SJSA1 (cell line): ENCODE measurements at regions not wholly inside any gene's neighbourhood (a gene's known extent, or its start where the extent isn't known, plus 50 kb on each side); places are given as distances from the start of the nearest gene placed in this dataset.
A peak's percentile ranks its signal among the peaks of the same experiment; 100 is the strongest.

Experiments
- DNase-seq, 2 experiments: peaks; one replicate each; pipeline ENCODE4 v3.0.0-alpha.2; 2015 to 2020; ENCODE audit warnings: low spot score in 2 of 2, low read depth in 1 of 2
- H3K27ac ChIP-seq: fragments of 250-450 bp; sonication (Bioruptor Pico); 2 replicates; pipeline ENCODE4 v1.5.1; 2020; ENCODE audit warnings: mild to moderate bottlenecking, moderate library complexity
- H3K27me3 ChIP-seq: fragments of 250-450 bp; sonication (Bioruptor Pico); replicated peaks from 2 replicates; pipeline ENCODE4 v1.5.1; 2020; ENCODE audit warnings: mild to moderate bottlenecking, moderate library complexity
- H3K36me3 ChIP-seq: fragments of 250-450 bp; sonication (Bioruptor Pico); 2 replicates; pipeline ENCODE4 v1.5.1; 2020; ENCODE audit warnings: mild to moderate bottlenecking
- H3K4me1 ChIP-seq: fragments of 250-450 bp; sonication (Bioruptor Pico); replicated peaks from 2 replicates; pipeline ENCODE4 v1.6.1; 2021; ENCODE audit warnings: mild to moderate bottlenecking
- H3K4me3 ChIP-seq: fragments of 250-450 bp; sonication (Bioruptor Pico); 2 replicates; pipeline ENCODE4 v1.5.1; 2020; ENCODE audit warnings: mild to moderate bottlenecking
- H3K9me3 ChIP-seq: fragments of 250-450 bp; sonication (Bioruptor Pico); replicated peaks from 2 replicates; pipeline ENCODE4 v1.5.1; 2020; ENCODE audit warnings: mild to moderate bottlenecking

- no peak overlapping the region for H3K27ac ChIP-seq
- peak in 1 of 2 experiments; percentile 1 for DNase-seq
- no peaks in the 10 kb centered on the region for H3K9me3 ChIP-seq
- no peaks in the 10 kb centered on the region for H3K36me3 ChIP-seq
- no peak overlapping the region for H3K4me3 ChIP-seq
- no peaks in the 10 kb centered on the region for H3K27me3 ChIP-seq
- H3K4me1 ChIP-seq, result no peaks in the 10 kb centered on the region
Measured at GRCh38 chr4:24042094-24042493, 152.2 kb upstream of the PPARGC1A start.

- Histone ChIP-seq H3K4me1 (no peaks in the 10 kb centered on the region), H3K36me3 (no peaks in the 10 kb centered on the region), H3K27ac (no peak overlapping the region), H3K27me3 (no peaks in the 10 kb centered on the region), H3K4me3 (no peak overlapping the region), H3K9me3 (no peaks in the 10 kb centered on the region)
- DNase-seq, result no peak
Measured at GRCh38 chr4:24040811-24041210, 151.0 kb upstream of the PPARGC1A start.

- Histone ChIP-seq H3K36me3 (no peaks in the 10 kb centered on the region), H3K27ac (no peak overlapping the region), H3K27me3 (no peaks in the 10 kb centered on the region), H3K4me1 (no peaks in the 10 kb centered on the region), H3K4me3 (no peak overlapping the region), H3K9me3 (no peaks in the 10 kb centered on the region)
- DNase-seq, result no peak
Measured at GRCh38 chr4:24033626-24034025, 143.8 kb upstream of the PPARGC1A start.

- Histone ChIP-seq H3K27ac (no peak overlapping the region), H3K27me3 (no peaks in the 10 kb centered on the region)
- no peak for DNase-seq
Measured at GRCh38 chr4:24032371-24032989, 142.6 kb upstream of the PPARGC1A start.

GRCh38 chr4:24026596-24026995 lies 136.7 kb upstream of the PPARGC1A start:
- H3K4me3 ChIP-seq, result no peak overlapping the region
- DNase-seq, result no peak

More at GRCh38 chr4:24032371-24032989, 142.6 kb upstream of the PPARGC1A start:
- Histone ChIP-seq H3K9me3 (no peaks in the 10 kb centered on the region), H3K4me1 (no peaks in the 10 kb centered on the region), H3K36me3 (no peaks in the 10 kb centered on the region), H3K4me3 (no peak overlapping the region)

DNA sequence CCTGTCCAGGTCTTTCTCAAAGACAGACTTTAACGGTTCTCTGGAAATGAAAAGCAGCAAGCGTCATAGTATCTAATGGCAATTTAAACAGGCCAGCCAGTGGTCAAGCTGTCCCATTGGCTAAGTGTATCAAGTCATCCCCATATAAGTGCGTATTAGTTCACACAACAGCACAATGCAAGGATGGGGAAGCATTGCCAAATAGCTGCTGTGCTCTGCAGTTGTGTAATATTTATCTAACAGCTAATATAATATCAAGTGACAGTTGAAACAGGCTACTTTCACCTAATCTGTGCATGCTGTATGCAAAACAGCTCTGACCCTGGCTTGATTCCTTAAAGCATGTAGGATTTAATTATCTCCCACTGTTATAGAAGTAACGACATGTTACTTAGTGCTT lies 134.8 kb upstream of the PPARGC1A start:
- Histone ChIP-seq H3K27me3 (no peaks in the 10 kb centered on the region), H3K4me1 (no peaks in the 10 kb centered on the region), H3K4me3 (no peak overlapping the region), H3K27ac (no peak overlapping the region), H3K9me3 (no peaks in the 10 kb centered on the region), H3K36me3 (no peaks in the 10 kb centered on the region)
- no peak for DNase-seq

More at GRCh38 chr4:24026596-24026995, 136.7 kb upstream of the PPARGC1A start:
- H3K27ac ChIP-seq, result no peak overlapping the region
- H3K9me3 ChIP-seq, result no peaks in the 10 kb centered on the region
- no peaks in the 10 kb centered on the region for H3K27me3 ChIP-seq
- H3K4me1 ChIP-seq, result no peaks in the 10 kb centered on the region
- no peaks in the 10 kb centered on the region for H3K36me3 ChIP-seq

- no peaks in the 10 kb centered on the region for H3K27me3 ChIP-seq
- H3K4me1 ChIP-seq, result no peaks in the 10 kb centered on the region
- no peak overlapping the region for H3K4me3 ChIP-seq
- H3K36me3 ChIP-seq, result no peaks in the 10 kb centered on the region
- H3K9me3 ChIP-seq, result no peaks in the 10 kb centered on the region
- H3K27ac ChIP-seq, result no peak overlapping the region
- no peak for DNase-seq
Measured at GRCh38 chr4:24024157-24024556, 134.3 kb upstream of the PPARGC1A start.

- Histone ChIP-seq H3K36me3 (no peaks in the 10 kb centered on the region), H3K27me3 (no peaks in the 10 kb centered on the region), H3K27ac (no peak overlapping the region), H3K9me3 (no peaks in the 10 kb centered on the region), H3K4me3 (no peak overlapping the region), H3K4me1 (no peaks in the 10 kb centered on the region)
- no peak for DNase-seq
Measured at GRCh38 chr4:24015782-24016181, 125.9 kb upstream of the PPARGC1A start.

GRCh38 chr4:24013668-24014422 lies 124.0 kb upstream of the PPARGC1A start:
- no peaks in the 10 kb centered on the region for H3K36me3 ChIP-seq
- H3K4me1 ChIP-seq, result no peaks in the 10 kb centered on the region
- no peaks in the 10 kb centered on the region for H3K27me3 ChIP-seq
- no peak overlapping the region for H3K27ac ChIP-seq
- H3K4me3 ChIP-seq, result no peak overlapping the region
- DNase-seq, result no peak
- H3K9me3 ChIP-seq, result no peaks in the 10 kb centered on the region

GRCh38 chr4:24010994-24011393 lies 121.1 kb upstream of the PPARGC1A start:
- Histone ChIP-seq H3K36me3 (no peaks in the 10 kb centered on the region), H3K27ac (no peak overlapping the region), H3K27me3 (no peaks in the 10 kb centered on the region), H3K4me1 (no peaks in the 10 kb centered on the region), H3K4me3 (no peak overlapping the region), H3K9me3 (no peaks in the 10 kb centered on the region)
- no peak for DNase-seq

- no peaks in the 10 kb centered on the region for H3K27me3 ChIP-seq
- no peaks in the 10 kb centered on the region for H3K9me3 ChIP-seq
- no peaks in the 10 kb centered on the region for H3K36me3 ChIP-seq
- H3K27ac ChIP-seq, result no peak overlapping the region
- no peak overlapping the region for H3K4me3 ChIP-seq
- DNase-seq, result no peak
- H3K4me1 ChIP-seq, result no peaks in the 10 kb centered on the region
Measured at GRCh38 chr4:24010573-24010972, 120.7 kb upstream of the PPARGC1A start.

DNA sequence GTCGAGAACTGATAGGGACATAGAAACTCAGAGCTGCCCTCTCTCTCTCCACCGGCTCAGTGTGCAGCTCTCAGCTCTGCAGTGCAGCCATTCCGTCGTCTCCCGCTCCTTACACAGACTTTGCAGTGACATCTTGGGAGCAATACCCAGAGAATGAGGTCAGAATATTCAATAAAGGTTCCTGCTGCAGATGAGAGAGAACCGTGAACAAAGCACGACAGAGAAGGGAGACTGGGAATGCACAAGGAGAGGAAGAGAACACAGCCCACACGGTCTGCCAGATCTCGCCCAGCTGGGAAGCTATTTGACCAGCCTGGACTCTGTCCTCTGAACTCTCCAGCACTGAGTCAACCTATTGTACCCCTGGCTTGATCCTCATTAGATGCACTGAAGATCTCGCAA lies 118.0 kb upstream of the PPARGC1A start:
- H3K27me3 ChIP-seq, result no peaks in the 10 kb centered on the region
- H3K36me3 ChIP-seq, result no peaks in the 10 kb centered on the region
- no peaks in the 10 kb centered on the region for H3K9me3 ChIP-seq
- no peaks in the 10 kb centered on the region for H3K4me1 ChIP-seq
- no peak for DNase-seq
- H3K4me3 ChIP-seq, result no peak overlapping the region
- H3K27ac ChIP-seq, result no peak overlapping the region

GRCh38 chr4:24006269-24006668 lies 116.4 kb upstream of the PPARGC1A start:
- no peak overlapping the region for H3K27ac ChIP-seq

DNA sequence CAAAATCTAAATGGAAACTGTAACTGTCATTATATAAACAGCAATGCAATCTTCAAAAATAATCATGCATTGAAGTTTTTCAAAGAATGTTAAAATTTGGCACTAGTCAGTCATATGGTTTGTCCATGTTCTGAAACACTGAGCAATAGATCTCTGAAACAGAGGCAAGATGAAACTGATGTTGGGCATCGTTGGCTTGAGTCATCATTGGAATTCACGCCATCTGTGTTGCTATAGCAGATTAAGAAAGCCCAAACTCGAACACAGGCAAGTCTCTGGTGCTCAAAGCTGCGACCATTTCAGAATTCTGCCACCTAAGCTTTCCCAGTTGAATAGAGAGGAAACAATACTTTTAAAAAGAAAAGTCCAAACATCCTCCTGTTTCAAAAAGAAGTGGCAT lies 114.1 kb upstream of the PPARGC1A start:
- no peak overlapping the region for H3K27ac ChIP-seq
- H3K9me3 ChIP-seq, result no peaks in the 10 kb centered on the region
- no peaks in the 10 kb centered on the region for H3K36me3 ChIP-seq
- no peaks in the 10 kb centered on the region for H3K4me1 ChIP-seq
- no peak for DNase-seq
- no peak overlapping the region for H3K4me3 ChIP-seq
- H3K27me3 ChIP-seq, result no peaks in the 10 kb centered on the region

More at GRCh38 chr4:24006269-24006668, 116.4 kb upstream of the PPARGC1A start:
- DNase-seq, result no peak
- Histone ChIP-seq H3K4me1 (no peaks in the 10 kb centered on the region), H3K9me3 (no peaks in the 10 kb centered on the region), H3K36me3 (no peaks in the 10 kb centered on the region), H3K27me3 (no peaks in the 10 kb centered on the region), H3K4me3 (no peak overlapping the region)
